ENCODE measurements at regions not wholly inside any gene's neighbourhood (a gene's known extent, or its start where the extent isn't known, plus 50 kb on each side); places are given as distances from the start of the nearest gene placed in this dataset.
"Not testable (repeated sequence)": the region's sequence is repeated elsewhere in the genome, so short reads cannot be mapped to it uniquely, and the experiment has no call there.

GRCh38 chr6:82744286-82745015 lies 321.2 kb downstream of the UBE3D start:
- DNase-seq = no peak

GRCh38 chr6:82750556-82750955 lies 315.1 kb downstream of the UBE3D start:
- DNase-seq = no peak

- DNase-seq = no peak
Measured at GRCh38 chr6:82751718-82752117, 313.9 kb downstream of the UBE3D start.

- DNase-seq = no peak
Measured at GRCh38 chr6:82761674-82762345, 303.8 kb downstream of the UBE3D start.

- no peak for DNase-seq
Measured at GRCh38 chr6:82766476-82766875, 299.2 kb downstream of the UBE3D start.

- DNase-seq = no peak
Measured at GRCh38 chr6:82767037-82767436, 298.6 kb downstream of the UBE3D start.

GRCh38 chr6:82767447-82767846 lies 298.2 kb downstream of the UBE3D start:
- no peak for DNase-seq

GRCh38 chr6:82772851-82773717 lies 292.6 kb downstream of the UBE3D start:
- no peak for DNase-seq

- DNase-seq = no peak
Measured at GRCh38 chr6:82775361-82775760, 290.3 kb downstream of the UBE3D start.

GRCh38 chr6:82775981-82776380 lies 289.7 kb downstream of the UBE3D start:
- DNase-seq = no peak

- DNase-seq = no peak
Measured at GRCh38 chr6:82779041-82779440, 286.6 kb downstream of the UBE3D start.

GRCh38 chr6:82780334-82780733 lies 285.3 kb downstream of the UBE3D start:
- DNase-seq = no peak

- DNase-seq = no peak
Measured at GRCh38 chr6:82781620-82782204, 283.9 kb downstream of the UBE3D start.

- DNase-seq = peak; percentile 18
Measured at GRCh38 chr6:82783587-82784236, 281.9 kb downstream of the UBE3D start.

GRCh38 chr6:82785206-82785605 lies 280.4 kb downstream of the UBE3D start:
- no peak for DNase-seq

- peak; percentile 47 for DNase-seq
Measured at GRCh38 chr6:82786248-82786647, 279.4 kb downstream of the UBE3D start.

- DNase-seq = no peak
Measured at GRCh38 chr6:82795940-82796339, 269.7 kb downstream of the UBE3D start.

GRCh38 chr6:82801083-82801482 lies 264.6 kb downstream of the UBE3D start:
- DNase-seq = no peak

- not testable (repeated sequence) for DNase-seq
Measured at GRCh38 chr6:82816243-82816642, 249.4 kb downstream of the UBE3D start.

GRCh38 chr6:82818727-82819126 lies 246.9 kb downstream of the UBE3D start:
- DNase-seq = no peak

GRCh38 chr6:82823361-82823760 lies 242.3 kb downstream of the UBE3D start:
- no peak for DNase-seq

GRCh38 chr6:82832811-82833210 lies 232.8 kb downstream of the UBE3D start:
- no peak for DNase-seq

GRCh38 chr6:82833481-82833880 lies 232.2 kb downstream of the UBE3D start:
- no peak for DNase-seq

Measured in NCI-H510A (cell line).